GM10266 (cell line): ENCODE measurements at regions not wholly inside any gene's neighbourhood (a gene's known extent, or its start where the extent isn't known, plus 50 kb on each side); places are given as distances from the start of the nearest gene placed in this dataset.

Experiments used
- DNase-seq: peaks from one replicate; pipeline ENCODE4 v3.0.0; 2012; ENCODE audit errors: extremely low spot score
- TF ChIP-seq, protein P1 (sequence below): IDR thresholded peaks from 2 replicates; pipeline ENCODE4 v1.5.1; 2012; ENCODE audit warnings: mild to moderate bottlenecking, low read depth; ENCODE audit not compliant: control insufficient read depth, insufficient read depth; ENCODE audit errors: missing control alignments

DNA sequence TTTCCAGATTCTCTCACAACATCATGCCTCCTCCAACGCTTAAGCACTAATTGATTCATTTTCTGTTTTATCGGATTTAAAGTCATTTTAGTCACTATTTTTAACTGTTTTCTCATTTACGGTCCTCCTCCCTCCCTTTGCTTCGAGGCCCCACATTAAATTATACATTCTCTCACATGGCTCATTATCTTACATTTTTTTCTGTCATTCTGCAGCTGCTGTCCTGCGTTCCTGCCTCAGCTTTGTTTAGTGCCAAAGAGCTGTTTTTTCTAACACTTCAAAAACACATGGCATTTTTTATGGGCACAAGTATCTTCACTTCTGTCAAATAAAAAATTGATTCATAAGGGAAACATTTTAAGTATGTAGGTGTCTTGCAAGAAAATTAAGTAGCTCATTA, 130.1 kb upstream of the FST start:
- DNase-seq: no peak
- TF ChIP-seq, protein P1, sequence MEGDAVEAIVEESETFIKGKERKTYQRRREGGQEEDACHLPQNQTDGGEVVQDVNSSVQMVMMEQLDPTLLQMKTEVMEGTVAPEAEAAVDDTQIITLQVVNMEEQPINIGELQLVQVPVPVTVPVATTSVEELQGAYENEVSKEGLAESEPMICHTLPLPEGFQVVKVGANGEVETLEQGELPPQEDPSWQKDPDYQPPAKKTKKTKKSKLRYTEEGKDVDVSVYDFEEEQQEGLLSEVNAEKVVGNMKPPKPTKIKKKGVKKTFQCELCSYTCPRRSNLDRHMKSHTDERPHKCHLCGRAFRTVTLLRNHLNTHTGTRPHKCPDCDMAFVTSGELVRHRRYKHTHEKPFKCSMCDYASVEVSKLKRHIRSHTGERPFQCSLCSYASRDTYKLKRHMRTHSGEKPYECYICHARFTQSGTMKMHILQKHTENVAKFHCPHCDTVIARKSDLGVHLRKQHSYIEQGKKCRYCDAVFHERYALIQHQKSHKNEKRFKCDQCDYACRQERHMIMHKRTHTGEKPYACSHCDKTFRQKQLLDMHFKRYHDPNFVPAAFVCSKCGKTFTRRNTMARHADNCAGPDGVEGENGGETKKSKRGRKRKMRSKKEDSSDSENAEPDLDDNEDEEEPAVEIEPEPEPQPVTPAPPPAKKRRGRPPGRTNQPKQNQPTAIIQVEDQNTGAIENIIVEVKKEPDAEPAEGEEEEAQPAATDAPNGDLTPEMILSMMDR: no peak

DNA sequence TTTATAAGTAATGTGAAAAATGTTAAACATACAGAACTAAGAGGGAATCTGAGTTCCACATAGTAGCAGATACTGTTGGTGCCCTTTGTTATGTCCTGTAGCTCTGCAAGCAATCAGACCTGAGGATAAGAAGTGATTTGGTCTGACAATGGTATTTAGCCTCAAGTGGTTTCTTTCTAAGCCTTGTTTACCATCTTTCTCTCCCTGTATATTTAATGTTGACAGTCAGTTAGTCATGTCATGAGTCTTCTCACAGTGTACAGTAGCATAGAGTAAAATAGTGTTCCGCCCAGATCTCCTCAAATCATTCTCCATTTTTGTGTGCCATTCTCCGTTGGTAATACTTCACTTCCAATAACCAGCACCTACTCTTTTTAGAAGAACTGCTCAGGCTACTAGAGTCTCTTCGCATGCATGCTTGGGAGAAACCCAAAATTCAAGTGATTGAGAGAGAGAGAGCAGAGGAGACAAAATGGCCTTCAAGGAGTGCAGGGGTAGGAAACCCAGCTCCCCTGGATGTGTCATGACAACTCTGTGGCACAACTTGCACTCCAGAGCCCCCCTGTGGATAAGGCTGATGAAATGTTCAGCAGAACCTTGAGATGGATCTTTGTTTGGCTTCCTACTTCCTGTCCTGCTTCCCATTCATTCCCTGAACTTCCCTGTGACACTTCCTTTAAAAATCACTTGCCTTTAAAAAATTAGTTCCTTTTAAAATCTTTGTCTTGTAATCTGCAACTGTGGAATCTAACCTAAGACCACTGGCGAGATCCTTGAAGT, 129.2 kb upstream of the FST start:
- TF ChIP-seq, protein P1: no peak
- DNase-seq: no peak

DNA sequence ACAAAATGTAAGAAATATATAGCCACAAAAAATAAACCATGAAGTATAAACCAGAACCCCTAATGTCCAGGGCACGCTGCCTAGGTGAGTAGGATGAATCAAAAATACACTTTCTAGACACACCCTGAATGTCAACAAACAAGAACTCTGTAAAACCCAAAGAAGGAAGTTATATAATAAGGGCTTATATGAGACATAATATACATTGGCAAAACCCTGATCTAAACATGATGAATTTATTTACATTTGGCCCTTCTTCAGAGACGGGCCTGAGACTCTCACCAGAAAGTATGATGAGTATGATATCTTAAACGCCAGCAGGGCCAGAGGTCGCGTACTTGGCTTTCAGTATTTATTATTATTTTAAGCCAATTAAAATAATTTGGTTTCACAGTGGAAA, 125.1 kb upstream of the FST start:
- TF ChIP-seq, protein P1: no peak
- no peak for DNase-seq

DNA sequence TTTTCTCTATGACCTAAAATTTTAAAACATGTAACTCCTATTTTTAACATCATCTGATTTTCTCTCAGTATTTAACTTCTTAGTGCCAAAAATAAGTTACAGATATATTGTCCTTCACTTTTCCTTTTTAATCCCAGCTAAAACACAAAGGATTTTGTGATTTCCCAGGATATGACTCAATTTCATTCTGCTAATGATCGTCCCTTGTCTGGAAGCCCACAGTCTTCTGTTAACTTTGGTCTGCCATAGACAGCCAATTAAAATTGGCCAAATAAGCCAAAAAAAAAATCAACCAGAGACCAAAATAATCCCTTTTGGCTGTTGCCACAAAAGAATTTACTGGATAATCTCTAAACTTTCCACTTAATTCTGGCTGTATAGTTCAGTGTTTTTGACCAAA, 124.5 kb upstream of the FST start:
- DNase-seq: no peak
- TF ChIP-seq, protein P1: no peak

DNA sequence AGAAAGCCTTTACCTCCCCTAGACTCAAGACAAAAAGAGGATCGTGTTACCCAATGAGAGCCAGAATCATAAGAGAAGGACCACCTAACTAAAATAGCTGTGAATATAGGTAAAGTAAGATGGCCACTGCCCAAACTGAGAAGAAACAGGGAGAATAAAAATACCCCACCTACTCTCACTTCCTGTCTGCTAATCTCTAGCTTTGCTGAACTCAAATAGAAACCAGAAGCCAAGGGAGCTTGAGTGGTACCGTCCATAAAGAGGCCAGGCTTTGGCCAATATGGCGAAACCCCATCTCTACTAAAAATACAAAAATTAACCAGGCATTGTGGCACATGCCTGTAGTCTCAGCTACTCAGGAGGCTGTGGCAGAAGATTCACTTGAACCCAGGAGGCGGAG, 123.0 kb upstream of the FST start:
- TF ChIP-seq, protein P1: no peak
- no peak for DNase-seq

DNA sequence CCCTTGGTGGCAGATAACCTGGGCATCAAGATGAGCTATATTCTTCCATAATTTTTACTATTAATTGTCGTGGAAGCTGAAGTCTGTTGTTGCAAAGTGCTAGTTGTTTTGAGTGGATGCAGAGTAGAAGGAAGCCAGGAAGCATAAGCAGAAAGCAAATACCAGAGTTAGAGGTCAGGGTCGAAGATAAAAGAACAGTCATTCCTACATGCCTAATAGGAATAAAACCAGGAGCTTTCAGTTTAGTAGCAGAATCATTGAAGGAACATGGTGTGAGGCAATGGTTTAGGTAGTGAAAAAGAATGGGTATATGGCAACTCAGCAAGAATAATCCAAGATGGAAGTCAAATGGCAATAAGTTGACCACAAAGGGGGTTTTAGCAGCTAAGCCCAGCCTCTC, 121.6 kb upstream of the FST start:
- no peak for DNase-seq
- TF ChIP-seq, protein P1: no peak

DNA sequence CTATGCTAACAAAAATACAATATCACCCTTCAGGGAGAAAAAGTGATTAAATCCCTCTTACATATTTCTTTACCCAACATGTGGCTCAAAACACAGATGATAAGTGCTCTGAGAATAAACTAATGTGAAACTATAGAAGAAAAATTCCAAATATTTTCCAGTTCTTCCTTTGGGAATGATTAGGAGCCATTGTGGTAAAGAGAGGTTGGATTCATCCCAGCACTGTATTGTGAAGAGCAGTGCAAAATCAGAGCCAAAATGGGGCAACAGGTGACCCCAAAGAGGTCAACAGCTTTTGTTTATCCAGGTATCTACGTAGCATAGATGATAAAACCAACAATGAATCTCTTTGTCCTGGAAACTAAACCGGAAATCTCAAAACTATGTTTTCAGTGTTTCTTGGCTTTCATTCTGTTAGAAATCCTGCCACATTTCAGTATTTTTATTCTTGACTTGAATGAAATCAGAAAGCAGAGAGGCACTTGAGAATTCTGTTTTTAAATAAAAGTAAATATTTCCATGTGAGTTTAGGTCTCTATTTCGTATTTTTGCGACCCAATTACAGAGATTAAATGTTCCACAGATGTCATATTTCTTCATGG, 120.4 kb upstream of the FST start:
- no peak for DNase-seq
- TF ChIP-seq, protein P1: no peak
